Psoas muscle (tissue), 7 donors: ENCODE measurements at regions not wholly inside any gene's neighbourhood (a gene's known extent, or its start where the extent isn't known, plus 50 kb on each side); places are given as distances from the start of the nearest gene placed in this dataset.

Experiments used
- ATAC-seq, 4 donors: fragments of 200-7000 bp; cut with Tn5 transposase; one replicate each; pipeline ENCODE4 v1.9.1; 2020; ENCODE audit warnings: moderate library complexity in 3 of 4, mild to moderate bottlenecking in 2 of 4
- DNase-seq, 2 donors: peaks; one replicate each; pipeline ENCODE4 v3.0.0-alpha.2; 2020
- H3K27ac ChIP-seq: fragments of 200-600 bp; one replicate; pipeline ENCODE4 v1.8.0; 2022
- H3K27me3 ChIP-seq, 3 donors: fragments of 200-600 bp in 1 of 3; one replicate each; pipeline versions ENCODE4 v1.6.1 to v1.8.0; 2013 to 2022; ENCODE audit warnings: low read length in 2 of 3, mild to moderate bottlenecking in 2 of 3, moderate library complexity in 1 of 3; ENCODE audit not compliant: insufficient read depth in 3 of 3
- H3K36me3 ChIP-seq, 2 donors: fragments of 200-600 bp in 1 of 2; one replicate each; pipeline versions ENCODE4 v1.6.1 to v1.8.0; 2013 to 2022; ENCODE audit warnings: low read depth in 1 of 2, mild to moderate bottlenecking in 1 of 2, moderate library complexity in 1 of 2; ENCODE audit not compliant: insufficient read depth in 1 of 2
- H3K4me1 ChIP-seq: fragments of 200-600 bp; one replicate; pipeline ENCODE4 v1.8.0; 2022
- H3K4me3 ChIP-seq: fragments of 200-600 bp; one replicate; pipeline ENCODE4 v1.8.0; 2022; ENCODE audit warnings: mild to moderate bottlenecking
- H3K9me3 ChIP-seq: fragments of 200-600 bp; one replicate; pipeline ENCODE4 v1.8.0; 2022
- WGBS, 3 donors: extraction: QIAGEN DNeasy Blood & Tissue Kit; methylation state at CpG; one replicate each; pipeline versions ENCODE4 v1.1.6 to v1.1.7; 2013; 5-methylcytosine and 5-hydroxymethylcytosine counted together
- intact Hi-C, 2 donors: fragments of 100-400 bp; cut with DNase I; formaldehyde crosslinking; loops; one replicate each; pipeline versions ENCODE4 v1.11.0 to v1.14.2; 2022
- TF ChIP-seq, protein P1 (sequence below): fragments of 200-600 bp; IDR thresholded peaks from one replicate; pipeline ENCODE4 v1.8.0; 2022; ENCODE audit warnings: antibody characterized with exemption
- donor health status: healthy with polysubstance abuse.
- donor health status: DM: no; HTN: no; CAD: no; lungs with moderate emphysema.
- donor health status: Bipolar disorder and iron deficiency.
- donor health status: healthy.
- donor health status: DM: yes; HTN: yes; CAD: no.
- donor health status: DM: no; HTN: no; CAD: no.
- donor health status: DM: yes; HTN: yes; CAD: no.

DNA sequence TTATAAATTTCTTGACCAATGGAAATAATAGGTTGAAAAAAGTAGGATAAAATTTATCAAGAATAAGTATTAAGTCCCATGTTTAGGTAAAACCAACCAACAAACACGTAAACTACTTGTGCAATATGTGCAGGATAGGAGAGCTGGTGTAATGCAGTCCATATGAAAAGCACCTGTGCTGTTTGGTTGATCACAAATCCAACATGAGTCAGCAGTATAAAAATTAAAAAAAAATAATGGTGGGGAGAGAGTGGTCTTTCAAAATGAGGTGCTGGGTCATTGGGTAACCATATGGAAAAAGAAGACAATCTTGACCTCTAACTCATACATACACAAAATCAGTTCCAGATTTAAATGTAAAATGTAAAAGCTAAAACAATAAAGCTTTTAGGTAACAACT is 181.8 kb downstream of the HS3ST3B1 start:
- TF ChIP-seq, protein P1, sequence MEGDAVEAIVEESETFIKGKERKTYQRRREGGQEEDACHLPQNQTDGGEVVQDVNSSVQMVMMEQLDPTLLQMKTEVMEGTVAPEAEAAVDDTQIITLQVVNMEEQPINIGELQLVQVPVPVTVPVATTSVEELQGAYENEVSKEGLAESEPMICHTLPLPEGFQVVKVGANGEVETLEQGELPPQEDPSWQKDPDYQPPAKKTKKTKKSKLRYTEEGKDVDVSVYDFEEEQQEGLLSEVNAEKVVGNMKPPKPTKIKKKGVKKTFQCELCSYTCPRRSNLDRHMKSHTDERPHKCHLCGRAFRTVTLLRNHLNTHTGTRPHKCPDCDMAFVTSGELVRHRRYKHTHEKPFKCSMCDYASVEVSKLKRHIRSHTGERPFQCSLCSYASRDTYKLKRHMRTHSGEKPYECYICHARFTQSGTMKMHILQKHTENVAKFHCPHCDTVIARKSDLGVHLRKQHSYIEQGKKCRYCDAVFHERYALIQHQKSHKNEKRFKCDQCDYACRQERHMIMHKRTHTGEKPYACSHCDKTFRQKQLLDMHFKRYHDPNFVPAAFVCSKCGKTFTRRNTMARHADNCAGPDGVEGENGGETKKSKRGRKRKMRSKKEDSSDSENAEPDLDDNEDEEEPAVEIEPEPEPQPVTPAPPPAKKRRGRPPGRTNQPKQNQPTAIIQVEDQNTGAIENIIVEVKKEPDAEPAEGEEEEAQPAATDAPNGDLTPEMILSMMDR: no peak
- Histone ChIP-seq H3K4me3 (no peak overlapping the region), H3K27me3 (no peaks in the 10 kb centered on the region), H3K9me3 (no peaks in the 10 kb centered on the region), H3K27ac (no peak overlapping the region), H3K4me1 (no peaks in the 10 kb centered on the region), H3K36me3 (no peaks in the 10 kb centered on the region)
- WGBS, 3 donors: 82 to 88% (median 85%) methylated on average over 1 of the region's 1 CpG
- intact Hi-C loops: no loop called here
- no peak for ATAC-seq
- DNase-seq: no peak

DNA sequence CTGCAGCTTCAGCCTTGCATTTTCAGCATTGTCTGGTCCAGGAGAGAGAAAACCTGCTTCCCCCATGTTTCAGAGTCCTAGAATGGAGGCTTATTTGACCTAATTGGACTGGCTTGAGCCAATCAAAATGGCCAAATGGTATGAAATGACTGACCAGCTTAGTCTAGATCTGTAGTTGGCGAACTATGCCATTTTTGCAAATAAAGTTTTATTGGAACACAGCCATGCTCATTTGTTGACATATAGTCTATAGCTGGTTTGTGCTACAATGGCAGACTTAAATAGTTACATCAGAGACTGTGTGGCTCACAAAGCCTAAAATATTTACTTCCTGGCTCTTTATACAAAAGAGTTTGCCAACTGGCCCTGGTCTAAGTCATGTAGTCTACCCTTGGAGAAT is 180.8 kb downstream of the HS3ST3B1 start:
- TF ChIP-seq, protein P1: no peak
- WGBS, 3 donors: 79 to 95% (median 89%) methylated on average over 1 of the region's 1 CpG
- Histone ChIP-seq H3K9me3 (no peaks in the 10 kb centered on the region), H3K4me3 (no peak overlapping the region), H3K27ac (no peak overlapping the region), H3K36me3 (no peaks in the 10 kb centered on the region), H3K4me1 (no peaks in the 10 kb centered on the region), H3K27me3 (no peaks in the 10 kb centered on the region)
- DNase-seq: no peak
- intact Hi-C loops: no loop called here
- no peak for ATAC-seq

DNA sequence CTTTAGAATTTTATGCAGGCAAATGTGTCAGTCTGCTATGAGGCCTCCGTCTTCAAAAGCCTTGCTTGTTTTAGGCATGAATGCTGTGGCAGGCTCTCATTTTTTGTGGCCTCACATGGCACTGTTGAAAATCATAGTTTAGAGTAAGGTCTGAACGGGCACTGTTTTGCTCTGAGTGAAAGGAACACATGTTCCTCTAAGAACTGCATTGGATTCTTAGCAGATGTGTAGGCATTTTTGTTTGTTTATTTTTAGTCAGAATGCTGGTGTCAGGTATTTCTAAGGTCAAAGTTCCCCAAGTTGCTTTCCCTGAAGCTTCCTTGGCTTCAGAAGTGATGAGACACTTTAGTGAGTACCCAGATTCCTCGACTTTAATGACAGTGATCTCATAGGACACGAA is 173.7 kb downstream of the HS3ST3B1 start:
- Histone ChIP-seq H3K4me1 (no peaks in the 10 kb centered on the region), H3K27ac (no peak overlapping the region), H3K27me3 (no peaks in the 10 kb centered on the region), H3K9me3 (no peaks in the 10 kb centered on the region), H3K36me3 (no peaks in the 10 kb centered on the region), H3K4me3 (no peak overlapping the region)
- no peak for DNase-seq
- TF ChIP-seq, protein P1: no peak
- 60 to 65% (median 64%) methylated on average over 4 of the region's 4 CpGs for WGBS, 3 donors
- intact Hi-C loops: no loop called here
- ATAC-seq: no peak

DNA sequence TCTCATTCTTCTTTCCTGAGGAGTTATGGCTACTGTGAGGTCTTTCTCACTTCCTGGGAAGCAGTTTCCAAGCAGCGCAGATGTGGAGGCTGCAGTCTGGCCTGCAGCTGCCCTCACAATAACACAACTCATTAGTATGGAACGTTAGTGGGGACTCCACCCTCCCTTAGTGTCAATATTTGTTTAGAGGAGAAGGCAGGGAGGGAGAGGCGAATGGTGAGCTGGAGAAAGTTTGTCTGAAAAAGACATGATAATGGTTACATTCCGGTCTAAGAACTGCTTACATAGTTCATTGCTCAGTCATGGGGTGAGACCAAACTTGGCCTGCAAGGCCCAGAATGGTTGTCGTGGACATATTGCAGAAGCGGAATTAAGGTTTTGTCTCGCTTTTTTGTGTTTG is 170.2 kb downstream of the HS3ST3B1 start:
- 59 to 64% (median 61%) methylated on average over 7 of the region's 7 CpGs for WGBS, 3 donors
- no peaks in the 10 kb centered on the region for H3K36me3 ChIP-seq
- no peak for ATAC-seq
- H3K4me1 ChIP-seq: no peaks in the 10 kb centered on the region
- H3K9me3 ChIP-seq: no peaks in the 10 kb centered on the region
- no peak overlapping the region for H3K4me3 ChIP-seq
- TF ChIP-seq, protein P1: no peak
- DNase-seq: no peak
- H3K27me3 ChIP-seq: no peaks in the 10 kb centered on the region
- no peak overlapping the region for H3K27ac ChIP-seq
- intact Hi-C loops: no loop called here

DNA sequence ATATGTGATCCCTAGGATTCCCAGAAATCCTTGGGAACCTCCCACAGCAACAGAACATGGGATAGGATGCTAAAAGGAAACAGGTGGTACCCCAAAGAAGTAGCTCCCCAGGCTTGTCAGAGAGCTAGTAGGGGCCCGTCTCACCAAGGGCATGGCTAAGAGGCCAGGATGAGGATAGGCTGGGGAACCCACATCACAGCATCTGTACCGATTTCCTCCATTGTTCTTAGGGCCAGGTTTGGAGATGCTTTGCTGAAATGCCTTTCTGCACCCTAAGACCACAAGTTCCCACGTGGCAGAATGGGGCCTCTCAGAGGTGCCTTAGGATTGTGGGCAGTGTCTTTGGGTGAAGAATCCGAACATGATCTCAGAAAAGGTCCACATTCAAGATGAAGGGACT is 169.5 kb downstream of the HS3ST3B1 start:
- ATAC-seq (no peak), DNase-seq (no peak)
- Histone ChIP-seq H3K27me3 (no peaks in the 10 kb centered on the region), H3K36me3 (no peaks in the 10 kb centered on the region), H3K9me3 (no peaks in the 10 kb centered on the region), H3K27ac (no peak overlapping the region), H3K4me3 (no peak overlapping the region), H3K4me1 (no peaks in the 10 kb centered on the region)
- intact Hi-C loops: no loop called here
- WGBS, 3 donors: 80 to 84% (median 81%) methylated on average over 4 of the region's 4 CpGs
- TF ChIP-seq, protein P1: no peak
